ENCODE measurements at regions not wholly inside any gene's neighbourhood (a gene's known extent, or its start where the extent isn't known, plus 50 kb on each side); places are given as distances from the start of the nearest gene placed in this dataset.

DNA sequence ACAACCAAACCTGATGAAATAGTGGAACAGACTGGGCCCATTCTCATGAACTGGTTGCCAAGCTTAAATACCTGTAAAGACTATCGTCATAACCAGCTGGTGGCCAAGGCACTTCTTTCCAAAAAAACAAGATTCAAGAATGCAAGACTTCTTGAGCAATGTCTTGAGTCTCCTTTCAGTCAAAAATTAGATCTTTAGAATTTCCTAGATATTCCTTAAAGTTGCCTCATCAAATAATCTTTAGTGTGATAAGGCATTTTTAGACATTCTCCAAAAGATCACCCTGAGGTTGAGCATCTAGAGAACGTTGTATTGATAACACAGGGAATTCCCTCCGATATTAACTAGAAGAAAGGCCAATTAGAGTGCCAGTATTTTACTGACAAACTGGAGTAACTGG lies 236.4 kb upstream of the MEX3C start:
- Mint-ChIP-seq H3K9me3 (no peaks in the 10 kb centered on the region), H3K4me3 (no peak overlapping the region), H3K27me3 (no peaks in the 10 kb centered on the region), H3K27ac (no peak overlapping the region), H3K36me3 (ENCODE audit: low read depth) (no peaks in the 10 kb centered on the region), H3K4me1 (ENCODE audit: low read depth) (no peaks in the 10 kb centered on the region)
- intact Hi-C loops (cut with micrococcal nuclease): no loop called here

DNA sequence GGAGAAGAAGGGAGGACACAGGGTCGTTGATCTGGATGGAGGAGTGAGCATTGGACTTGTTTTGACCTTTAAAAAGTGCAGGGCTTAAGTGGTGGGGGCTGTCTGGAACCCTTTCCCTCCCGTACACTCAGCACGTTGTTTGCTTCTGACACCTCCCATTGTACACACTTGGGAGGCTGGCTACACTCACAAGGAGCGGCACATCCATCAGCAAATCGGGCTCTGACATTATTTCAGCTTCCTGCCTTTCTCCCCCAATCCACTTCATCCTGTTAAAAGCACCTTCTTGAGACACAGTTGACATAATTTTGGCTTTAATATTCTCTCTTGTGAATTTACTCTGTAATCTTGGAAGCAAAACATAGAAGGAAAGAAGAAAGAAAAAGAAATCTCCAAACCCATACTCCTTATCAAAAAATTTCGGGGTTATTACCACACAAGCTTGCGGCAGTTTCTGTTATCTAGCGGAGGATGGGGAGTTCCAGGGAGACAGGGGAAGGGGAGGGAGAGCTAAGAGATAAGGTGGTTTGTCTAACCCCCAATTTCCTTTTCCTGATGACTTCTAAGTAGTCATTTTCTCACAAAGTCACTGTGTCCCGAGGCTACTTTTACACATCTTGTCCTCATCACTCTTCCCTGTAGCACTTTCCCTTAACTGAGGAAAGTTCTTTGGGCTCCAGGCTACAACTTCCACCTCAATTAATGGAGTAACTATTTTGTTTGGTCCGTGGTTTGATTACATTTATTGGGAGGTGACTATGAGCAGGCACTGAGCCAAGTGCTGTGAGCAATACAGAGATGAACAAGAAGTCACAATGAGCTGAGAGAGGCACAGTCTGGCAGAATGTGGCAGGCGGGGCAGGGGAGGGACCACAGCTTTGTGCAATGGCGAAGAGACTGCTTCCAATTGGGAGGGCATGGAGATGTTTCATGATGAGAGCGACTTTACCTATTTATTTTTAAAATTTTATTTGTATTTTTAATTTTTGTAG lies 240.1 kb upstream of the MEX3C start:
- H3K4me3 Mint-ChIP-seq: no peak overlapping the region
- intact Hi-C loops (cut with micrococcal nuclease): no loop called here
- no peaks in the 10 kb centered on the region for H3K36me3 Mint-ChIP-seq (ENCODE audit: low read depth)
- no peak overlapping the region for H3K27ac Mint-ChIP-seq
- no peaks in the 10 kb centered on the region for H3K27me3 Mint-ChIP-seq
- H3K9me3 Mint-ChIP-seq: no peaks in the 10 kb centered on the region
- no peaks in the 10 kb centered on the region for H3K4me1 Mint-ChIP-seq (ENCODE audit: low read depth)

DNA sequence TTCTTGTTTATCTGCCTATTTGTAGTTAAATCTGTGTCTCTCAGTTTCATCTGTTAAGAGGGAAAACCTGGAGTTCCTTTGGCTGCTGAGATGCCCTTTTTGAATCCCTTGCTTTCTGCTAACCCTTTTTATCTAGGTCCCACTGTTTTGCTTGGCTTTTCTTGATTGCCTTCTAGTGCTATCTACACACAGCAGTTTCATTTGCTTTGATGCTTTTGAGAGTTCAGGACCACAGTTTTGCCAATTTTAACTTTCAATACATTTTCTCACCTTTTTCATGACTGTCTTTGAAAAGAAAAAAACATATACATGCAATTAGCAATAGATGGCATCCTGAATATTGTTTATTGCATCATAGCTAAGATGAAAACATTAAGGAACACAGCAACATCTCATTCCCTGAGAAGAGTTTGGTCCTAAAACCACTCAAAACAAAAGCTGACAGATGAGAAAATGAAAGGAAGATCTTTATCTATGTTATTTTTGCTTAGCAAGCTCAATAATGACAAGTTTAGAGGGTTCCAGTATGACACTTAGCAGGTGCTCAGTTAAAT lies 241.4 kb upstream of the MEX3C start:
- Mint-ChIP-seq H3K27me3 (no peaks in the 10 kb centered on the region), H3K27ac (no peak overlapping the region), H3K4me1 (ENCODE audit: low read depth) (no peaks in the 10 kb centered on the region), H3K4me3 (no peak overlapping the region), H3K36me3 (ENCODE audit: low read depth) (no peaks in the 10 kb centered on the region), H3K9me3 (no peaks in the 10 kb centered on the region)
- intact Hi-C loops (cut with micrococcal nuclease): no loop called here

DNA sequence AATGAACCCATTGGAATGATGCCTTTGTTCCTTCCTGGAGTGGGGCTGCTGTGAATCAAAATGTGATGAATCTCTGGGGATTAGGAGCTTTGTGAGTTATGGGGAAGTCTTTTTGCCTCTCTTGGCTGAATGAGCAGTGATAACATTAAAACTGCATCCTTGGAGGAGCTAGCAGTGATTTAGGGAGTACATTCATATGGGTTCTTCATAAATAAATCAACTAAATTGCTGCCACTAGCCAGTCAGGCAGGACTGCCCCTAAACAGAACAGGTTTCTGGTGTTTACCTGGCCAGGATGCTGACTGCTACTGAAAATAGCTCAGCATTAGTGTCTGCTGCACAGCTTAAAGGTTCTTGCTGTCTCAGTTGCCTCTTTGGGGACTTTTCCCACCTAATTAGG lies 244.5 kb upstream of the MEX3C start:
- Mint-ChIP-seq H3K4me3 (no peak overlapping the region), H3K27ac (no peak overlapping the region), H3K9me3 (no peaks in the 10 kb centered on the region), H3K27me3 (no peaks in the 10 kb centered on the region), H3K36me3 (ENCODE audit: low read depth) (no peaks in the 10 kb centered on the region), H3K4me1 (ENCODE audit: low read depth) (no peaks in the 10 kb centered on the region)
- intact Hi-C loops (cut with micrococcal nuclease): no loop called here

DNA sequence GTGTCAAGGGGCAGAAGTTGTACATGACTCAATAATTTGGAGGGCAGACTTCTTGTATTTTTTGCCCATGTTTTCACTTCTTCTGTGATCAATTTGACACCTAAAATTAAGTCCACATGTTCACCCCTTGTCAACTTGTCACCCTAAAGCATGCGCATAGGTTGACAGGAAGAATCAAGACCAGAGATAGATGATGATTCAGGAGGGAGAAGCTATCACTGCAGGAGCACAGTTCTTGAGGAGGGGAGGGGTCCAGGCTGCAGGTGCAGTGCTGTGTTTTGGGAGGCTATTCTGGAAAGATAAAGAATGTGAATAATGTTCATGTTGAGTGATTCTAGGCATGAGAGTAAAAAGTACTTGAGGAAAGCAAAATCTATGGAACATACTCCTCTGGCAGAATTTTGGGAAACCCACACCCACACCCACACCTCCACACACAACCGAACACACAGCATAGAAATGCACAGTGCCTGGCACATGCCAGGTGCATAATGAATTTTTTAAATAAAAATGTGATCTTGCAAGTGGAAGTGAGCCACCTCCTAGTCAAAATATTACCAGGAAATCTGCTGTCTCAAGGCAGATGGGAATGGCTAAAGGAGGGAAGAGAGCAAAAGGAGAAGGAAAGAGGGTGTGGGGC lies 249.2 kb upstream of the MEX3C start:
- no peak overlapping the region for H3K27ac Mint-ChIP-seq
- no peaks in the 10 kb centered on the region for H3K4me1 Mint-ChIP-seq (ENCODE audit: low read depth)
- H3K4me3 Mint-ChIP-seq: no peak overlapping the region
- no peaks in the 10 kb centered on the region for H3K27me3 Mint-ChIP-seq
- H3K36me3 Mint-ChIP-seq (ENCODE audit: low read depth): no peaks in the 10 kb centered on the region
- intact Hi-C loops (cut with micrococcal nuclease): no loop called here
- no peaks in the 10 kb centered on the region for H3K9me3 Mint-ChIP-seq

DNA sequence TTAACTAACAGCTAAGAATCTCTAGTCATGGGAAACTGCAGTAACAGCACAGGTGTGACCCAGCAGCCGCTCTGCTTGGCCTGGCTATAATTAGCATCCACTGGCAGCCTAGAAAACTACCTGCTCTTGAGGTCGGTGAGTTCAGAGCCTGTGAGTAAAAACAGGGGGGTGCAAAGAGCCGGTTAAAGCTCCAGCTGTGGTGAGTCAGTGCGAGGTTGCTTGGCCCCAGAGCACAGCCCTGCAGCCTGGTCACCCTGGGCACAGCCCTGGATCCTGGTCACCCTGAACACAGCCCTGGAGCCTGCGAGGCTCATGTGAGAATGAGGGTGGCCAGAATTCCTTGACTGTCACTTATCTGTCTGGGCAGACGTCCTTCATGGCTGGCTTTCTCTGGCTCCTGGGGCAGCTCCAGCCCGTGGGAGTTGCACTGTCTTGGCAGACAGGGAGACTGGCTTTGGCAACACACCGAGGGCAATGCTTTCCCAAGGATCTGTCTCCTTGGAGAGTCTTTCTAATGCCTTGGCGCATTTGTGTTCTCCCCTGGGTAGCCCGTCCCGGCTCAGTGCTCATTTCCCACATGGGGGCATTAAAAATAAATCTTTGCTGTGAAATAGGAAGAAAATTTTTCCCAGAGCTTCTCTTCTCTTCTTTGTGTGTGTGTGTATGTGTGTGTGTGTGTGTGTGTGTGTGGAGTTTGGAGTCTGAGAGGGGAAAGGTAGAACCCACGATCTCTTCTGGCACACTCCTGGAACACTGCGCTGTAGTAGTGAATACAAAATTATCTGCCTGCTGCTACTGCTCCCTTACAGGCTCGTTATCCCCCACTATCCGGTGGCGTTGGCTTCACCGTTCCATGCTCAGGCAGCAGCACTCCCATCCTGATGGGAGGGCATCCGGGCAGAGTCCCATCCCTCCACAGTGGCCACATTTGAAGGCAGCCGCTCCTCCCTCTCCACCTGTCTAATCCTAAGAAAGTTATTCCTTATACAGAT lies 250.2 kb upstream of the MEX3C start:
- H3K4me3 Mint-ChIP-seq: no peak overlapping the region
- intact Hi-C loops (cut with micrococcal nuclease): no loop called here
- H3K27ac Mint-ChIP-seq: no peak overlapping the region
- no peaks in the 10 kb centered on the region for H3K27me3 Mint-ChIP-seq
- no peaks in the 10 kb centered on the region for H3K36me3 Mint-ChIP-seq (ENCODE audit: low read depth)
- H3K9me3 Mint-ChIP-seq: no peaks in the 10 kb centered on the region
- no peaks in the 10 kb centered on the region for H3K4me1 Mint-ChIP-seq (ENCODE audit: low read depth)

DNA sequence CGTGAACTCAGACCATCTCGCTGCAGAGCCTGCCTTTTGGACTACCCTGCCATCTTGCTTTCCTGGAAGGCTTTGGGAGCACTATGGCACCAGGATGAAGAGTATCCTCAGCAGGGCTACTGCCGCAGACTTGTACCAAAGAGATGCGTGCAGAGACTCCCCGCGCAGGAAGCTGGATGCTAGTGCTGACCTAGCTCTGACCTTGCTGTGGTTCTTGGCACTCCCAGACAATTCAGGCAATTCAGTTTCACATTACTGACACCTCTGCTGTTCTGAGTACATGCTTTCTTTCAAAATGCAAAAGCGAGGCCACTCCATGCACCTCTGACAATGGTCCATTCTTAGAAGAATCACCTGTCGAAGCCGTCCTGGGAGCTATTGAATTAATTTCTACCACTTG lies 251.5 kb upstream of the MEX3C start:
- H3K4me1 Mint-ChIP-seq (ENCODE audit: low read depth): no peaks in the 10 kb centered on the region

DNA sequence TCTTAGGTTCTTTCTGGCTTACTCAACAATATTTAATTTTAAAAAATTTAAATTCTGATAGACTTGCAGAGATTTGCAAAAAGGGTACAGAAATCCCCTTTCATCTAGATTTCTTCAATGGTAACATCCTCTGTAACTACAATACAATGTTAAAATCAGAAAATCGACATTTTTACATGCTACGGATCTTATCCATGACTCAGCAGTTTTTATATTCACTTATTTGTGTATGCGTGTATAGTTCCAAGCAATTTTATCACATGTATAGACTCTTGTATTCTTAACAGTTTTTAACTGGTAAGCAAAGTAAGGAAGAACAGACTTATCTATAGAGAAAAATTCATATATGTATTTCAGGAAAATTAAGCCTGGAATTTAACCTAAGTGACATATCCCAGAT lies 256.1 kb upstream of the MEX3C start:
- no peaks in the 10 kb centered on the region for H3K4me1 Mint-ChIP-seq (ENCODE audit: low read depth)
- H3K4me3 Mint-ChIP-seq: no peak overlapping the region
- H3K27me3 Mint-ChIP-seq: no peaks in the 10 kb centered on the region
- no peak overlapping the region for H3K27ac Mint-ChIP-seq
- H3K9me3 Mint-ChIP-seq: no peaks in the 10 kb centered on the region
- H3K36me3 Mint-ChIP-seq (ENCODE audit: low read depth): no peaks in the 10 kb centered on the region
- intact Hi-C loops (cut with micrococcal nuclease): no loop called here

More for the DNA sequence above, 251.5 kb upstream of the MEX3C start:
- H3K27ac Mint-ChIP-seq: no peak overlapping the region
- no peaks in the 10 kb centered on the region for H3K9me3 Mint-ChIP-seq
- no peak overlapping the region for H3K4me3 Mint-ChIP-seq
- H3K27me3 Mint-ChIP-seq: no peaks in the 10 kb centered on the region
- intact Hi-C loops (cut with micrococcal nuclease): no loop called here
- H3K36me3 Mint-ChIP-seq (ENCODE audit: low read depth): no peaks in the 10 kb centered on the region

DNA sequence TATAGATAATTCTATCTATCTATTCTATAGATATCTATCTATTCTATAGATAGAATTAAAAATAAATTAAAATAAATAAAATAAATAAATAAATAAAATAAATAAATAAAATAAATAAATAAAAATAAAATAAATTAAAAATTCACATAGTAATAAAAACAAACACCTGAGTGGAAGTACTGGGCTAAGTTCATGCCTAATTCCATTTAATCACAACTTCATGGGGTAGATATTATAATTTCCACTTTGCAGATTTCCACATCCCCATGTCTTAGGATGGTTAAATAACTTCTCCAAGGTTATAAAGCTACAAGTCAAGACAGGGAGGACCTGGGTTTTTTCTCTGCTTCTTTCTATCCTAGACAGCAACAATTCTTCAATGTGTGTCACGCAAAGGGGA lies 261.4 kb upstream of the MEX3C start:
- intact Hi-C loops (cut with micrococcal nuclease): no loop called here
- Mint-ChIP-seq H3K4me3 (no peak overlapping the region), H3K9me3 (no peaks in the 10 kb centered on the region), H3K27ac (no peak overlapping the region), H3K36me3 (ENCODE audit: low read depth) (no peaks in the 10 kb centered on the region), H3K4me1 (ENCODE audit: low read depth) (no peaks in the 10 kb centered on the region), H3K27me3 (no peaks in the 10 kb centered on the region)

DNA sequence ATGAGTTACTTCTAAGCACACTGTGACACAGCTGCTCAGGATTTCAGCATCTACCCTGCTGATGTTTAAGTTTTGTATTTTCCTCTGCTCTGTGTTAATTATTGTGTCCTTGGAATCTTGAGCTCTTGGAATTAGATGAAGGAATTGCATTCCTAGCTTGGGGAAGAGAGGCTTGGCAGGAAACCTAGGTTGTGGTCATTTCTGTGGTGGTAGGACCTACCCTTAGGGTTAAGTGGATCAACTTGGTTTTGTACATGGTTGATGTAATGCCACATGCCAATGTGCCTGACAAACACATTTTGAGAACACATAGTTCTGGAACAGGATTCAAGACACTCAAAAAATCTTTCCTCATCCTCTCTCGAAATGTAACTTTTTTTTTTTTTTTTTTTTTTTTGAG lies 264.5 kb upstream of the MEX3C start:
- intact Hi-C loops (cut with micrococcal nuclease): no loop called here
- H3K27me3 Mint-ChIP-seq: no peaks in the 10 kb centered on the region
- H3K27ac Mint-ChIP-seq: no peak overlapping the region
- no peaks in the 10 kb centered on the region for H3K4me1 Mint-ChIP-seq (ENCODE audit: low read depth)
- H3K9me3 Mint-ChIP-seq: no peaks in the 10 kb centered on the region
- no peaks in the 10 kb centered on the region for H3K36me3 Mint-ChIP-seq (ENCODE audit: low read depth)
- no peak overlapping the region for H3K4me3 Mint-ChIP-seq

DNA sequence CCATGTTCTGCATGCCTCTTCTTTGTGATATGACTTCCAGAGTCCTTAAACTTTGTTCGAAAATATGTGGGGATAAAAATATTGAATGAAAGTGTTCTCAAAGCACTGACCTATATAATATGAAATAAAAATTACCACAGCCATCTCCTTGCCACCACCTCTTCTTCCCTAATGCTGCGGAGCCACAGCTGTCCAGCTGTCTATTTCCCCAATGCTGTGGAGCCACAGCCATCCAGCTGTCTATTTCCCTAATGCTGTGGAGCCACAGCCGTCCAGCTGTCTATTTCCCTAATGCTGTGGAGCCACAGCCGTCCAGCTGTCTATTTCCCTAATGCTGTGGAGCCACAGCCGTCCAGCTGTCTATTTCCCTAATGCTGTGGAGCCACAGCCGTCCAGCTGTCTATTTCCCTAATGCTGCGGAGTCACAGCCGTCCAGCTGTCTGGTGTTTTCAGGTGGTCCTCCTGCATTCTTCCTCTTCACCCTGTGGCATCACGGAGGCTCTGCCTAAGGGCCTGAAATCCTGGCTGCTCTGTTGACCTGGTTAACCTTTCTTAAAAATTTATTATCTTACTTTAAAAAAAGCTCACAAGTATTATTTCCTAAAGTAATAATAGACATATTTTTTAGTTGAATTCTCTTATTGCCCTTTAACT lies 266.1 kb upstream of the MEX3C start:
- intact Hi-C loops (cut with micrococcal nuclease): no loop called here
- no peak overlapping the region for H3K27ac Mint-ChIP-seq
- H3K27me3 Mint-ChIP-seq: no peaks in the 10 kb centered on the region
- H3K36me3 Mint-ChIP-seq (ENCODE audit: low read depth): no peaks in the 10 kb centered on the region
- H3K4me1 Mint-ChIP-seq (ENCODE audit: low read depth): no peaks in the 10 kb centered on the region
- H3K9me3 Mint-ChIP-seq: no peaks in the 10 kb centered on the region
- H3K4me3 Mint-ChIP-seq: no peak overlapping the region

DNA sequence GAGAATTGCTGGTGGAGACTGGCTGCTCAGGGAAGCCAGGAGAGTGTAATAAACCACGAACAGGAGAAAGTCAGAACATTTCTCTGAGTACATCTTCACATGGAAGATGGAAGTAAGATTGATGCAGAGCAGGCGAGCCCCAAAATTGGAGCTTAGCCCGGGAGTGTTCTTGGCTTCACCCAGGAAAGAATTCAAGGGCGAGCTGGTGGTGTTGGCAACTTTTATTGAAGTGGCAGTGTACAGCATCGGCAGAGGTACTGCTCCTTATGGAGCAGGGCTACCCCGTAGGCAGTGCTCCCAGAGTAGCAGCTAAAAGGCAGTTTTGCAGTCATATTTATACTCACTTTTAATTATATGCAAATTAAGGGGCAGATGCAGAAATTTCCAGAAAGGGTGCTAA lies 281.4 kb upstream of the MEX3C start:
- H3K4me3 Mint-ChIP-seq: no peak overlapping the region
- H3K27me3 Mint-ChIP-seq: no peaks in the 10 kb centered on the region
- H3K9me3 Mint-ChIP-seq: no peaks in the 10 kb centered on the region
- H3K4me1 Mint-ChIP-seq (ENCODE audit: low read depth): no peaks in the 10 kb centered on the region
- H3K27ac Mint-ChIP-seq: no peak overlapping the region
- intact Hi-C loops (cut with micrococcal nuclease): no loop called here
- H3K36me3 Mint-ChIP-seq (ENCODE audit: low read depth): no peaks in the 10 kb centered on the region

DNA sequence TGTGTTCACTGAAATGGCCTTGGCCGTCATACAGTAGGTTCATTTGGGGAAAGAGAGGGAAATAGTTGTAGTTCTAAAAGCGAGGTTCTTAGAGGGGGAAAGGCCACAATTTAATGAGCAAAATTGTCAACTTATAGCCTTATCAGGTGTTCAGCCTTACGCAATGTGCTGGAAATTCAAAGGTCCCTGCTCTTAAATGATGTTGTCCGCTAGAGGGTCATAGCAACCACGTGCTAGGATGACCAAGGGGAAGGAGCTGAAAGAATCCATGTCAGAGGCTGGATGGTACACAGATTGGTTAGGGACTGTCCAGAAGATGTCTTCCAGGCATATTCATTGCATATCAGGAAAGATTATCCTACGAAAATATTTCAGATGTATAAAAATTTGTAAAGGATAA lies 282.3 kb upstream of the MEX3C start:
- intact Hi-C loops (cut with micrococcal nuclease): no loop called here
- Mint-ChIP-seq H3K27me3 (no peaks in the 10 kb centered on the region), H3K4me3 (no peak overlapping the region), H3K27ac (no peak overlapping the region), H3K9me3 (no peaks in the 10 kb centered on the region), H3K4me1 (ENCODE audit: low read depth) (no peaks in the 10 kb centered on the region), H3K36me3 (ENCODE audit: low read depth) (no peaks in the 10 kb centered on the region)
